ENCODE measurements at regions not wholly inside any gene's neighbourhood (a gene's known extent, or its start where the extent isn't known, plus 50 kb on each side); places are given as distances from the start of the nearest gene placed in this dataset.

DNA sequence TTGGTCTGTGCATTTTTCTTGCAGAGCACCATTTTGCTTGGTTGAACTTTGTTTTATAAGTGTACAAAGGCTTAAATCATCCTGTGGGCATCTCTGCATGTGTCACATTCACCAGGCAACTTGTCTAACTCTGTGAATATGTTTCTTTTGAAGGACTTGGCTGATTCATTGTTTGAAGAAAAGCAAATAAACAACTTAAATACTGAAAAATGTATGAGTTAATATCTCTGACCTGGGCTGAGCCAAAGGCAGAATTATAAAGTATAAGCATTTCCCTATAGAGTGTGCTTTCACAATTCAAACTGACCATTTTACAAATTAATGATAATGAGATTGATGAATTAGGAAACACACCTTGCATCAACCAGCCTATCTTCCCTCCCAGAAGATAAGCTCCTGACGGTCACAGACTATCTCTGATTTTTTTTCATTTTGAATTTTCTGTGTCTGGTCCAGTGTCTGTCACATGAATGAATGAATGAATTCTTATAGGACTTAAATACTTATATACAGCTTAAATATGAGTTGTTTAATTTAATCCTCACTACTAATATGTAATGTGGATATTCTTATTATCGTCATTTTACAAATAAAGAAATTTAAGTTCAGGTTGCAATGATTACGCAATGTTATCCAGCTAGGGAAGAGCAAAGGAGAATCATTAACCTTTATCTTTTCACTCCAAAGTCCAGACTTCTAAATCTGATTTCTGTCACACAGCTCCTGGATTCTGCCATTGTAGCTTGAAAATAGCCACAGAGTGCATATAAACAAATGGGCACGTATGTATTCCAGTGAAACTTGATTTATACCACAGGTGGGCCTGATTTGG is 182.0 kb upstream of the PHYHIPL start:
- DNase-seq (no peak), ATAC-seq (no peak)
- H3K4me3 Mint-ChIP-seq: no peak overlapping the region
- no peaks in the 10 kb centered on the region for H3K36me3 Mint-ChIP-seq (ENCODE audit: low read depth)
- H3K9me3 Mint-ChIP-seq: peaks cover 2% of the 10 kb centered on the region
- intact Hi-C loops (cut with micrococcal nuclease): no loop called here
- TF ChIP-seq, protein P1, sequence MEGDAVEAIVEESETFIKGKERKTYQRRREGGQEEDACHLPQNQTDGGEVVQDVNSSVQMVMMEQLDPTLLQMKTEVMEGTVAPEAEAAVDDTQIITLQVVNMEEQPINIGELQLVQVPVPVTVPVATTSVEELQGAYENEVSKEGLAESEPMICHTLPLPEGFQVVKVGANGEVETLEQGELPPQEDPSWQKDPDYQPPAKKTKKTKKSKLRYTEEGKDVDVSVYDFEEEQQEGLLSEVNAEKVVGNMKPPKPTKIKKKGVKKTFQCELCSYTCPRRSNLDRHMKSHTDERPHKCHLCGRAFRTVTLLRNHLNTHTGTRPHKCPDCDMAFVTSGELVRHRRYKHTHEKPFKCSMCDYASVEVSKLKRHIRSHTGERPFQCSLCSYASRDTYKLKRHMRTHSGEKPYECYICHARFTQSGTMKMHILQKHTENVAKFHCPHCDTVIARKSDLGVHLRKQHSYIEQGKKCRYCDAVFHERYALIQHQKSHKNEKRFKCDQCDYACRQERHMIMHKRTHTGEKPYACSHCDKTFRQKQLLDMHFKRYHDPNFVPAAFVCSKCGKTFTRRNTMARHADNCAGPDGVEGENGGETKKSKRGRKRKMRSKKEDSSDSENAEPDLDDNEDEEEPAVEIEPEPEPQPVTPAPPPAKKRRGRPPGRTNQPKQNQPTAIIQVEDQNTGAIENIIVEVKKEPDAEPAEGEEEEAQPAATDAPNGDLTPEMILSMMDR (IDR thresholded peaks at IDR 0.05): no peak
- ChIA-PET CTCF (no interaction called here), POLR2A (no interaction called here)
- no peaks in the 10 kb centered on the region for H3K4me1 Mint-ChIP-seq (ENCODE audit: low read depth)
- H3K27me3 Mint-ChIP-seq: peaks cover 4% of the 10 kb centered on the region
- H3K27ac Mint-ChIP-seq: no peak overlapping the region

DNA sequence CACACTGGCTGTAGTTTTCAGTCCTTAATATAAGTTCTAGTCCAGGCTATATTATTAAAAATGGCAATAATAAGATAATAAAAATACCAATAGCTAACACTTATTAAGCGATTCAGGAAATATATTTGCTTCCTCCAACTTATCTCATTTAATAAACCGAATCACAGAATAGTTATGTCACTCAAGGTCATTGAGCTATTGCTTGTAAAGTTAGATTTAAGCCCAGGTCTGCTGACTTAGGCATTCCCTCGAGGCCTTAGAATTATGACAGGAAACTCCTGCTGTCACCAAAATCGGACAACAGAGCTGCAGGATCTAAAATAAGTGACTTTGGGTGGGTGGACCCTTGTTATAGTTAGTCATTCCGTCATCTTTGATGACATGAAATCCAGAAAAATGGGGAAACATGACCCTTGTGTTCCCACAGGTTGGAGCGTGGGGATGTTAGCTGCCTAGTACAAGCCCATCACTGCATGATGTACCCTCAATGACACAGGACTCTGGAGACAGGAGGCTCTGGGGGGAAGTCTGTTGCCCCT is 181.3 kb upstream of the PHYHIPL start:
- Mint-ChIP-seq H3K27ac (no peak overlapping the region), H3K36me3 (ENCODE audit: low read depth) (no peaks in the 10 kb centered on the region), H3K4me1 (ENCODE audit: low read depth) (no peaks in the 10 kb centered on the region), H3K27me3 (peaks cover 4% of the 10 kb centered on the region), H3K9me3 (no peaks in the 10 kb centered on the region), H3K4me3 (no peak overlapping the region)
- POLR2A ChIA-PET: no interaction called here
- TF ChIP-seq, protein P1 (IDR thresholded peaks at IDR 0.05): no peak
- DNase-seq (no peak), ATAC-seq (no peak)
- intact Hi-C loops (cut with micrococcal nuclease): no loop called here
- CTCF ChIA-PET: no interaction called here

DNA sequence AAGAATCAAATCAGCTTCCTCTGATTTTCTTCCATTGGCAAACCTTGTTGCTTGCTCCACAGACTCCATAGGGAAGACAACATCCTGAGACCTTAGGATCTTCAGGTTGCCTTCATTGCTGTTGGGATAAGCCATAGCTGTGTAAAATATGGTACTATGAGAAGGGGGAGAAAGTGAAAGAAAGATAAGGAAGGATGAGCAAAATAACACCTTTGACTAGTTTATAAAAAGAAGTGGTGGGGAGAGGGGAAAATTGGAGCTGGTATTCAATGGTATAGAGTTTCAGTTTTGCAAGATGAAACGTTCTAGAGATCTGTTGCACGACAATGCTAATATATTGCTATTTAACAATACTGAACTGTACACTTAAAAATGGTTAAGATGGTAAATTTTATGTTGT is 180.4 kb upstream of the PHYHIPL start:
- POLR2A ChIA-PET: no interaction called here
- intact Hi-C loops (cut with micrococcal nuclease): no loop called here
- Mint-ChIP-seq H3K27ac (no peak overlapping the region), H3K4me1 (ENCODE audit: low read depth) (no peaks in the 10 kb centered on the region), H3K9me3 (no peaks in the 10 kb centered on the region), H3K36me3 (ENCODE audit: low read depth) (no peaks in the 10 kb centered on the region), H3K4me3 (no peak overlapping the region), H3K27me3 (peaks cover 4% of the 10 kb centered on the region)
- no peak for DNase-seq
- TF ChIP-seq, protein P1 (IDR thresholded peaks at IDR 0.05): no peak
- no peak for ATAC-seq
- CTCF ChIA-PET: interaction anchor here (0.6 kb wide), 1 partner anchor 10 kb away, joined by 4 read pairs; no protein-coding TSS in a partner anchor

DNA sequence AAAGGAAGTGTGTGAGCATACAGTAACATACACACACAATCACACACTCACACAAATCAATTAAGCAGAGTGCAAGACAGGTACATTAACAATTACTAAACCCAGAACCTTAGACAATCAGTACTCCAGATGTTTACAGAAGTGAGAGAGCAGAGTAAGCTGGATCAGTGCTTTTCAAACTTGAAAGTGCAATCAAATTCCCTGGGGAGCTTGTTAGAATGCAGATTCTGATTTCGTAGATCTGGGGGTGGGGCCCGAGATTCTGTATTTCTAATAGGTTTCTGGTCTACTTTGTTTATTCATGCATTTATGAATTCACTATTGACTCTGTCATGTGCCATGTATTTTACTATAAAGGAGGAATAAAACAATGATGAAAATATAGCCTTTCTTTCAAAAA is 179.6 kb upstream of the PHYHIPL start:
- Mint-ChIP-seq H3K27me3 (peaks cover 4% of the 10 kb centered on the region), H3K36me3 (ENCODE audit: low read depth) (no peaks in the 10 kb centered on the region), H3K9me3 (no peaks in the 10 kb centered on the region), H3K4me3 (no peak overlapping the region), H3K4me1 (ENCODE audit: low read depth) (no peaks in the 10 kb centered on the region), H3K27ac (no peak overlapping the region)
- CTCF ChIA-PET: interaction anchor here (1.0 kb wide), 1 partner anchor 75 kb away, joined by 3 read pairs; no protein-coding TSS in a partner anchor
- TF ChIP-seq, protein P1 (IDR thresholded peaks at IDR 0.05): no peak
- POLR2A ChIA-PET: no interaction called here
- DNase-seq (no peak), ATAC-seq (no peak)
- intact Hi-C loops (cut with micrococcal nuclease): no loop called here

DNA sequence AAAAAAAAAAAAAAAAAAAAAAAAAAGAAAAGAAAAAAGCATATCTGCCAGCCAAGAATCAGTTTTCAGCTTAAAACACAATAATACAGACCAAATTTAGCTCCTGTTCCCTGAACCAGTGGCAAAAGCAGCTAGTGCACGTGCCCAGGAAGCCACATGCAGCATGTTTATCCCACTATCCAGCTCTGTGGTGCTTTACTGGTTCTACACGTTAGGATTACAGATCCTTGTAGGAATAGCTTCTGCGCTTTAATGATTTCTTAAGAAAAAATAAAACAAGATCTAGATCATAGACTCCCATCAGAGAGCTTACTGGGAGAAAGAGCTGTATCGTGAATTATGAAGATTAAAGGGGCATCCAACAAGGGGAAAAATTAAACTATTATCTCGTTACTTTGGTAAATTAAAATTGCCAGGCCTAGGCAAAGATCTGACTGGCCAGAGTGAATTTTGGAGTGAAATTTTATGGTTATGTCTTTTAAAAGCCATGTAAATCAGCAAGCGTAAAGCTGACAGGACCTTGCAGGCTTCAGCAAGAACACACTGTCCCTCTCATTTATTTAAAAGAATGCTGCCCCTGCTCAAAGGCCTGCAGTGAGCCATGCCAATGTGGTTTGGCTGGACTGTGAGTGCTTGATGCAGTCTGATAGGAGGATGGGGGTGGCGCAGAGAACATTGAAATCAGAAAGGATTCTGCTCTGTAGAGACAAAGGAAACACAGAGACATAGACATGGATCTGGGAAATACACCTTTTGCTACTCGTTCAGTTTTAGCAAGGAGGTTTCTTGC is 177.3 kb upstream of the PHYHIPL start:
- POLR2A ChIA-PET: no interaction called here

More for the DNA sequence above, 177.3 kb upstream of the PHYHIPL start:
- Mint-ChIP-seq H3K36me3 (ENCODE audit: low read depth) (no peaks in the 10 kb centered on the region), H3K27me3 (peaks cover 2% of the 10 kb centered on the region), H3K4me1 (ENCODE audit: low read depth) (no peaks in the 10 kb centered on the region), H3K4me3 (no peak overlapping the region), H3K9me3 (no peaks in the 10 kb centered on the region), H3K27ac (no peak overlapping the region)
- DNase-seq (no peak), ATAC-seq (no peak)
- intact Hi-C loops (cut with micrococcal nuclease): no loop called here
- CTCF ChIA-PET: no interaction called here
- TF ChIP-seq, protein P1 (IDR thresholded peaks at IDR 0.05): no peak
